ENCODE measurements at regions not wholly inside any gene's neighbourhood (a gene's known extent, or its start where the extent isn't known, plus 50 kb on each side); places are given as distances from the start of the nearest gene placed in this dataset.

GRCh38 chr4:175143116-175143515 lies 225.0 kb downstream of the ADAM29 start:
- TF ChIP-seq CTCF (IDR thresholded peaks at IDR 0.05) = no peak
- no peak for TF ChIP-seq POLR2A (IDR thresholded peaks at IDR 0.05)

Measured in adrenal gland (tissue), 5 donors.